Left ventricle myocardium inferior (tissue), 1 donor: ENCODE measurements at regions not wholly inside any gene's neighbourhood (a gene's known extent, or its start where the extent isn't known, plus 50 kb on each side); places are given as distances from the start of the nearest gene placed in this dataset.

ENCODE experiments used
- DNase-seq: peaks from one replicate; pipeline ENCODE4 v3.0.0-alpha.2; 2020
- H3K27ac ChIP-seq: fragments of 200-600 bp; replicated peaks from 2 replicates; pipeline ENCODE4 v1.8.0; 2021
- H3K27me3 ChIP-seq: fragments of 200-600 bp; 2 replicates; pipeline ENCODE4 v1.8.0; 2021; ENCODE audit warnings: low read depth
- H3K36me3 ChIP-seq: fragments of 200-600 bp; 2 replicates; pipeline ENCODE4 v1.8.0; 2021
- H3K4me1 ChIP-seq: fragments of 200-600 bp; 2 replicates; pipeline ENCODE4 v1.8.0; 2021
- H3K4me3 ChIP-seq: fragments of 200-600 bp; 2 replicates; pipeline ENCODE4 v1.8.0; 2021; ENCODE audit warnings: mild to moderate bottlenecking, moderate library complexity
- H3K9me3 ChIP-seq: fragments of 200-600 bp; replicated peaks from 2 replicates; pipeline ENCODE4 v1.8.0; 2021
- CTCF ChIP-seq: fragments of 200-600 bp; IDR thresholded peaks from 2 replicates; pipeline ENCODE4 v1.8.0; 2021; ENCODE audit warnings: antibody characterized with exemption, mild to moderate bottlenecking, borderline replicate concordance
- intact Hi-C: fragments of 100-400 bp; cut with micrococcal nuclease; formaldehyde crosslinking; loops from one replicate; pipeline ENCODE4 v1.11.0; 2022
- donor health status: DM: no; HTN: yes; CAD: no; lungs with severe emphysema.

GRCh38 chr2:145807968-145808367, 1288.0 kb upstream of the ZEB2 start:
- intact Hi-C loops, result no loop called here
- no peak for DNase-seq
- no peak for TF ChIP-seq CTCF
- Histone ChIP-seq H3K9me3 (no peaks in the 10 kb centered on the region), H3K27ac (no peak overlapping the region), H3K4me3 (no peak overlapping the region), H3K27me3 (no peaks in the 10 kb centered on the region), H3K4me1 (no peaks in the 10 kb centered on the region), H3K36me3 (no peaks in the 10 kb centered on the region)

- Histone ChIP-seq H3K4me3 (no peak overlapping the region), H3K36me3 (no peaks in the 10 kb centered on the region), H3K9me3 (no peaks in the 10 kb centered on the region), H3K27me3 (no peaks in the 10 kb centered on the region), H3K4me1 (no peaks in the 10 kb centered on the region), H3K27ac (no peak overlapping the region)
- no peak for TF ChIP-seq CTCF
- intact Hi-C loops, result no loop called here
- no peak for DNase-seq
Observed at GRCh38 chr2:145807554-145807953, 1287.6 kb upstream of the ZEB2 start.

- intact Hi-C loops, result no loop called here
Observed at GRCh38 chr2:145806546-145806945, 1286.6 kb upstream of the ZEB2 start.

GRCh38 chr2:145802133-145802532, 1282.2 kb upstream of the ZEB2 start:
- Histone ChIP-seq H3K36me3 (no peaks in the 10 kb centered on the region), H3K9me3 (no peaks in the 10 kb centered on the region), H3K27ac (no peak overlapping the region), H3K4me1 (no peaks in the 10 kb centered on the region), H3K4me3 (no peak overlapping the region), H3K27me3 (no peaks in the 10 kb centered on the region)
- no peak for DNase-seq
- TF ChIP-seq CTCF, result no peak
- intact Hi-C loops, result no loop called here

More at GRCh38 chr2:145806546-145806945, 1286.6 kb upstream of the ZEB2 start:
- no peak overlapping the region for H3K27ac ChIP-seq
- no peaks in the 10 kb centered on the region for H3K4me1 ChIP-seq
- DNase-seq, result no peak
- no peaks in the 10 kb centered on the region for H3K36me3 ChIP-seq
- TF ChIP-seq CTCF, result no peak
- no peaks in the 10 kb centered on the region for H3K27me3 ChIP-seq
- no peaks in the 10 kb centered on the region for H3K9me3 ChIP-seq
- no peak overlapping the region for H3K4me3 ChIP-seq

- Histone ChIP-seq H3K27me3 (no peaks in the 10 kb centered on the region), H3K4me1 (no peaks in the 10 kb centered on the region), H3K9me3 (no peaks in the 10 kb centered on the region), H3K36me3 (no peaks in the 10 kb centered on the region), H3K27ac (no peak overlapping the region), H3K4me3 (no peak overlapping the region)
- DNase-seq, result no peak
- no peak for TF ChIP-seq CTCF
- intact Hi-C loops, result no loop called here
Observed at GRCh38 chr2:145801210-145801609, 1281.3 kb upstream of the ZEB2 start.
